Hepatocyte (in vitro differentiated cells): ENCODE measurements at regions not wholly inside any gene's neighbourhood (a gene's known extent, or its start where the extent isn't known, plus 50 kb on each side); places are given as distances from the start of the nearest gene placed in this dataset.

Experiments used
- DNase-seq: peaks from one replicate; pipeline ENCODE4 v3.0.0-alpha.2; 2016; ENCODE audit warnings: low spot score
- H2AFZ ChIP-seq: fragments of 200-600 bp; sonication (generic); 2 replicates; pipeline ENCODE4 v1.6.0; 2016; ENCODE audit warnings: antibody characterized with exemption, mild to moderate bottlenecking
- H3K27ac ChIP-seq: fragments of 200-600 bp; sonication (generic); 2 replicates; pipeline ENCODE4 v1.5.1; 2016; ENCODE audit warnings: mild to moderate bottlenecking
- H3K27me3 ChIP-seq: fragments of 200-600 bp; sonication (generic); 2 replicates; pipeline ENCODE4 v1.6.1; 2016
- H3K36me3 ChIP-seq: fragments of 200-600 bp; sonication (generic); replicated peaks from 2 replicates; pipeline ENCODE4 v1.5.1; 2016; ENCODE audit warnings: low read depth; ENCODE audit not compliant: insufficient read depth
- H3K4me1 ChIP-seq: fragments of 200-600 bp; sonication (generic); 2 replicates; pipeline ENCODE4 v1.5.1; 2016; ENCODE audit warnings: mild to moderate bottlenecking, moderate library complexity; ENCODE audit not compliant: insufficient read depth
- H3K4me2 ChIP-seq: fragments of 200-600 bp; sonication (generic); 2 replicates; pipeline ENCODE4 v1.6.0; 2016
- H3K4me3 ChIP-seq: fragments of 200-600 bp; sonication (generic); 2 replicates; pipeline ENCODE4 v1.5.1; 2016; ENCODE audit warnings: mild to moderate bottlenecking
- H3K79me2 ChIP-seq: fragments of 200-600 bp; sonication (generic); 2 replicates; pipeline ENCODE4 v1.6.0; 2017; ENCODE audit warnings: mild to moderate bottlenecking
- H3K9me2 ChIP-seq: fragments of 200-600 bp; sonication (generic); replicated peaks from 2 replicates; pipeline ENCODE4 v1.6.0; 2017; ENCODE audit warnings: mild to moderate bottlenecking; ENCODE audit not compliant: insufficient read depth
- H3K9me3 ChIP-seq: fragments of 200-600 bp; sonication (generic); 2 replicates; pipeline ENCODE4 v1.5.1; 2016; ENCODE audit warnings: low read depth, mild to moderate bottlenecking
- H4K20me1 ChIP-seq: fragments of 200-600 bp; sonication (generic); 2 replicates; pipeline ENCODE4 v1.6.0; 2016; ENCODE audit warnings: mild to moderate bottlenecking; ENCODE audit not compliant: insufficient read depth, poor library complexity, severe bottlenecking
- EZH2 ChIP-seq: fragments of 200-600 bp; sonication (generic); IDR thresholded peaks from 2 replicates; pipeline ENCODE4 v1.6.1; 2016; ENCODE audit warnings: antibody characterized with exemption, mild to moderate bottlenecking, borderline replicate concordance
- EZH2phosphoT487 ChIP-seq: fragments of 200-600 bp; sonication (generic); IDR thresholded peaks from one replicate; pipeline ENCODE4 v1.6.1; 2018; ENCODE audit warnings: antibody characterized with exemption, mild to moderate bottlenecking, low read depth, moderate library complexity; ENCODE audit not compliant: unreplicated experiment, severe bottlenecking
- WGBS: methylation state at CpG from one replicate; pipeline ENCODE4 v1.1.6; 2016; ENCODE audit warnings: low lambda C conversion rate; ENCODE audit errors: missing lambda C conversion rate; 5-methylcytosine and 5-hydroxymethylcytosine counted together
- TF ChIP-seq, protein P1 (sequence below): fragments of 200-600 bp; sonication (generic); IDR thresholded peaks from 2 replicates; pipeline ENCODE4 v1.5.1; 2016; ENCODE audit warnings: antibody characterized with exemption, mild to moderate bottlenecking; ENCODE audit not compliant: poor library complexity

DNA sequence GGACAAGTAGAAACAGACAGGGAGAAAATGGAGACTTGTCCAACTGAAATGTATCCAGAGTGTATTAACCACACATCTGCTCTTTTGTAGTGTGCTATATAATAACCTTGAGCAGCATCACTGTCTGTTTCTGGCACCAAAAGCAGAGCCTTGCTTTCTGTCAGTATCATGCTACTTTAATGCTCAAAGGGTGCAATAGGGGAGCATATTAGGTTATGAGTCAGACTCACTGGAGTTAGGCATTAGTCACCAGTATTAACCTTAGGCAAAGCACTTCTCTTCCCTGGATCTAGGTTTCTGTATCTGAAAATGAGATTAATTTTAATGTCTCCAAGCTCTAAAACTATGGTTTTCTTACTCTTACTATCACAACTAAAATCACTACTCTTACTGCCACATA is 280.1 kb downstream of the TFAP2B start:
- H3K79me2 ChIP-seq: no peaks in the 10 kb centered on the region
- H3K4me2 ChIP-seq: no peak overlapping the region
- no peak overlapping the region for H3K4me3 ChIP-seq
- TF ChIP-seq, protein P1, sequence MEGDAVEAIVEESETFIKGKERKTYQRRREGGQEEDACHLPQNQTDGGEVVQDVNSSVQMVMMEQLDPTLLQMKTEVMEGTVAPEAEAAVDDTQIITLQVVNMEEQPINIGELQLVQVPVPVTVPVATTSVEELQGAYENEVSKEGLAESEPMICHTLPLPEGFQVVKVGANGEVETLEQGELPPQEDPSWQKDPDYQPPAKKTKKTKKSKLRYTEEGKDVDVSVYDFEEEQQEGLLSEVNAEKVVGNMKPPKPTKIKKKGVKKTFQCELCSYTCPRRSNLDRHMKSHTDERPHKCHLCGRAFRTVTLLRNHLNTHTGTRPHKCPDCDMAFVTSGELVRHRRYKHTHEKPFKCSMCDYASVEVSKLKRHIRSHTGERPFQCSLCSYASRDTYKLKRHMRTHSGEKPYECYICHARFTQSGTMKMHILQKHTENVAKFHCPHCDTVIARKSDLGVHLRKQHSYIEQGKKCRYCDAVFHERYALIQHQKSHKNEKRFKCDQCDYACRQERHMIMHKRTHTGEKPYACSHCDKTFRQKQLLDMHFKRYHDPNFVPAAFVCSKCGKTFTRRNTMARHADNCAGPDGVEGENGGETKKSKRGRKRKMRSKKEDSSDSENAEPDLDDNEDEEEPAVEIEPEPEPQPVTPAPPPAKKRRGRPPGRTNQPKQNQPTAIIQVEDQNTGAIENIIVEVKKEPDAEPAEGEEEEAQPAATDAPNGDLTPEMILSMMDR: no peak
- TF ChIP-seq EZH2phosphoT487: no peak
- no peak for TF ChIP-seq EZH2
- no peak for DNase-seq
- H3K36me3 ChIP-seq: no peaks in the 10 kb centered on the region
- no peaks in the 10 kb centered on the region for H4K20me1 ChIP-seq
- no peaks in the 10 kb centered on the region for H3K9me3 ChIP-seq
- H3K27ac ChIP-seq: peak overlapping the region; percentile 1
- no peaks in the 10 kb centered on the region for H3K27me3 ChIP-seq
- H3K4me1 ChIP-seq: peaks cover 6% of the 10 kb centered on the region
- no peaks in the 10 kb centered on the region for H3K9me2 ChIP-seq
- no peak overlapping the region for H2AFZ ChIP-seq

DNA sequence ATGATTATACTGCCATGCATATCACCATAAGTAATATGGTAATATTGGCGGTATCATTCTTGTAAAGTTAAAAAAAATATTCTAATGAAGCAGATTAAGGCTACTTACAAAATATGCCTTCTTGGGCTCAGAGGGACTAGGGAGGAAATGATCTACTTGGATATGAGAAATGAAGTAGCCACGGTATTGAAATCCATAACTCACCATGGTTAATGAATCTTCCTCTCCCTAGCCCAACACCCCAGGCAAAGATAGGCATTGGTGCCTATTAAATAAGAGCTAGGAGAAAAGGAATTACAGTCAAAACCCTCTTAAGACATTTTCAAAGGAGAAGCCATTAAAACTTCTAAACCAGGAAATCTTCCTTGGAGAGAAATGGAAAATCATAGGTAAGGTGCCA is 280.5 kb downstream of the TFAP2B start:
- Histone ChIP-seq H3K27me3 (no peaks in the 10 kb centered on the region), H3K27ac (no peak overlapping the region), H3K4me3 (no peak overlapping the region), H2AFZ (no peak overlapping the region), H3K79me2 (no peaks in the 10 kb centered on the region), H3K4me1 (peaks cover 6% of the 10 kb centered on the region), H3K9me3 (no peaks in the 10 kb centered on the region), H3K36me3 (no peaks in the 10 kb centered on the region), H3K4me2 (no peak overlapping the region), H3K9me2 (no peaks in the 10 kb centered on the region), H4K20me1 (no peaks in the 10 kb centered on the region)
- TF ChIP-seq, protein P1: no peak
- TF ChIP-seq EZH2phosphoT487 (no peak), EZH2 (no peak)
- WGBS: 94% methylated on average over 2 of the region's 2 CpGs
- no peak for DNase-seq

DNA sequence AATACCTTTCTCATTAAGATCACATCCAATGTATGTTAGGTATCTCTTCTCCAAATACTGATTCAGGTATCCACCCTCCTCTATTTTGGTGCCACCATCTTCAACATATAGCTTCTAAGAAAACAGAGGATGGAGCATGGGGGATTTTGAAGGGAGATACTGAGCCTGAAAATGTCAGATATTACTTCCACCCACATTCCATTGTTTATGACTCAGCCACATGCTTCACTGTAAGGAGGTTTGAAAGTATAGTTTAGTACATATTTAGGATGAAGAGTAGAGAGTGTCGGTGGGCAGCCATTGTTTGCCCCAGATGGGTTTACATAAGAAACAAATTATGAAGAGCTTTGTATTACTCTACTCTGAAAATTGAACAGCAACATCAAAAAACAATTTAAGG is 286.7 kb downstream of the TFAP2B start:
- Histone ChIP-seq H3K4me1 (no peaks in the 10 kb centered on the region), H3K27me3 (no peaks in the 10 kb centered on the region), H3K9me2 (no peaks in the 10 kb centered on the region), H4K20me1 (no peaks in the 10 kb centered on the region), H3K27ac (no peak overlapping the region), H2AFZ (no peak overlapping the region), H3K79me2 (no peaks in the 10 kb centered on the region), H3K4me2 (no peak overlapping the region), H3K4me3 (no peak overlapping the region), H3K9me3 (no peaks in the 10 kb centered on the region), H3K36me3 (no peaks in the 10 kb centered on the region)
- no peak for DNase-seq
- TF ChIP-seq EZH2 (no peak), EZH2phosphoT487 (no peak)
- TF ChIP-seq, protein P1: no peak
- 83% methylated on average over 1 of the region's 1 CpG for WGBS

DNA sequence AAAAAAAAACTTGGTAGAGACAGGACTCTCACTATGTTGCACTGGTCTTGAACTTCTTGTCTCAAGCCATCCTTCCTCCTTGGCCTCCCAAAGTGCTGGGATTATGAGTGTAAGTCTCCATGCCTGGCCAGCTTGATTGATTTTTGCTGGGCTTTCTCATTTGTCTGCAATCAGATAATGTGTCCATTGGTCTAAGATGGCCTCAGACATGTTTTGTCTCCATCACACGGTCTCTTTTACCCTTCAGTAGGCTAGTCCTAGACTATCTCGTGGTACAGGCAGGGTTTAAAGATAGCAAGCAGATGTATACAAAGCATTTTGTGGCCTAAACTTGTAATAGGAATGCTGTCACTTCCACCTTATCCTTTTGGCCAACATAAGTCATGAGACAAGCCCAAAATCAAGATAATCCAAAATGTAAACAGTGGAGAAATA is 289.1 kb downstream of the TFAP2B start:
- Histone ChIP-seq H2AFZ (no peak overlapping the region), H3K9me2 (no peaks in the 10 kb centered on the region), H3K27ac (no peak overlapping the region), H3K36me3 (no peaks in the 10 kb centered on the region), H3K27me3 (no peaks in the 10 kb centered on the region), H3K4me3 (no peak overlapping the region), H3K4me2 (no peak overlapping the region), H3K79me2 (no peaks in the 10 kb centered on the region), H3K9me3 (no peaks in the 10 kb centered on the region), H3K4me1 (no peaks in the 10 kb centered on the region), H4K20me1 (no peaks in the 10 kb centered on the region)
- WGBS: 72% methylated on average over 2 of the region's 2 CpGs
- DNase-seq: no peak
- TF ChIP-seq, protein P1: no peak
- no peak for TF ChIP-seq EZH2phosphoT487
- TF ChIP-seq EZH2: no peak
